ENCODE measurements at regions not wholly inside any gene's neighbourhood (a gene's known extent, or its start where the extent isn't known, plus 50 kb on each side); places are given as distances from the start of the nearest gene placed in this dataset.

- TF ChIP-seq CSDC2 (CRISPR knock-in tag; IDR thresholded peaks at IDR 0.05) (no peak), PATZ1 (CRISPR knock-in tag; IDR thresholded peaks at IDR 0.05; ENCODE audit: borderline replicate concordance) (no peak), ZFP30 (CRISPR knock-in tag; IDR thresholded peaks at IDR 0.05) (no peak), BACH2 (CRISPR knock-in tag; IDR thresholded peaks at IDR 0.05; ENCODE audit: borderline replicate concordance) (no peak)
Observed at GRCh38 chr20:17844549-17845298, 123.9 kb downstream of the SNX5 start.

Measured in SK-N-SH treated with all-trans-retinoic acid at 6 μM for 48 hours (cell line).